Astrocyte of the spinal cord (primary cell): ENCODE measurements at regions not wholly inside any gene's neighbourhood (a gene's known extent, or its start where the extent isn't known, plus 50 kb on each side); places are given as distances from the start of the nearest gene placed in this dataset.

Experiments used
- DNase-seq: peaks from one replicate; pipeline ENCODE4 v3.0.0; 2011; ENCODE audit warnings: low read depth, low spot score
- H3K4me3 ChIP-seq: 2 replicates; pipeline ENCODE4 v1.5.1; 2011; ENCODE audit warnings: low read depth, mild to moderate bottlenecking, low read length, moderate library complexity
- CTCF ChIP-seq: IDR thresholded peaks from 2 replicates; pipeline ENCODE4 v1.5.1; 2012; ENCODE audit warnings: low read depth, mild to moderate bottlenecking, low read length, inconsistent platforms
- in situ Hi-C: cut with HindIII; loops from 2 replicates; pipeline ENCODE4 v1.10.0; 2017; ENCODE audit warnings: low sequenced_read_pairs

GRCh38 chr4:124219389-124219788 is 493.1 kb downstream of the ANKRD50 start:
- in situ Hi-C loops, result no loop called here
- TF ChIP-seq CTCF, result no peak
- DNase-seq, result no peak
- no peak overlapping the region for H3K4me3 ChIP-seq

- no peak overlapping the region for H3K4me3 ChIP-seq
- DNase-seq, result no peak
- no peak for TF ChIP-seq CTCF
- in situ Hi-C loops, result no loop called here
Measured at GRCh38 chr4:124224256-124224655, 488.3 kb downstream of the ANKRD50 start.

DNA sequence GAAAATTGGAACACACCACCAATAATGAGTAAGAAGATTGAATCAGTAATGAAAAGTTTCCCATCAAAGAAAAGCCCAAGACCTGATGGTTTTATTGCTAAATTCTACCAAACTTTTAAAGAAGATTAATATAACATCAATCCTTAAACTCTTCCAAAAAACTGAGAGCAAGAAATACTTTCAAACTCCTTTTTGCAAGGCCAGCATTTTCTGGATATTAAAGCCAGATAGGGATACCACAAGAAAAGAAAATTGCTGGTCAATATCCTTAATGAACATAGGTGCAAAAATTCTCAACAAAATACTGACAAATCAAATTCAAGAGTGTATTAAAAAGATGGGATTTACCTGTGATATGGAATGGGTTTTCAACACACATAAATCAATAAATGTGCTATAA is 484.6 kb downstream of the ANKRD50 start:
- no peak for TF ChIP-seq CTCF
- in situ Hi-C loops, result no loop called here
- no peak for DNase-seq
- H3K4me3 ChIP-seq, result no peak overlapping the region

- in situ Hi-C loops, result no loop called here
- no peak for DNase-seq
- no peak for TF ChIP-seq CTCF
- no peak overlapping the region for H3K4me3 ChIP-seq
Measured at GRCh38 chr4:124230268-124230667, 482.3 kb downstream of the ANKRD50 start.

DNA sequence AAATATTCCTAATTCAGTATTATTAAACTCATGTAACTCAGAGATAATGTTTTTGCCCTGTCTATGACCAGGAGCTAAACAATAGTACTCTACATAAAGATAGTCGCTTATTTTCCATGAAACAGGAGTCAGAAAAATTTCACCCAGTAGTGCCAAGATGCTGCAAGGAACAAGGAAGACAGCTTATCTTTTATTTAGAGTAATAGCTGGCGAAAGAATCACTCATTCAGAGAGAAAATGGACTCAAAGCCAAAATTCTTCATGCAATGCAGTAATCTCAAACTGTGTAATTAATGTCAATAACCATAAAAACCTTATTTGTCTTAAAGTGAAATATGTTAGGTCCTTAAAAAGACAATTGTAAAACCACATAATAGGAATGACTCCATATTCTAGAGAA is 477.8 kb downstream of the ANKRD50 start:
- in situ Hi-C loops, result no loop called here
- DNase-seq, result no peak
- TF ChIP-seq CTCF, result no peak
- H3K4me3 ChIP-seq, result no peak overlapping the region

DNA sequence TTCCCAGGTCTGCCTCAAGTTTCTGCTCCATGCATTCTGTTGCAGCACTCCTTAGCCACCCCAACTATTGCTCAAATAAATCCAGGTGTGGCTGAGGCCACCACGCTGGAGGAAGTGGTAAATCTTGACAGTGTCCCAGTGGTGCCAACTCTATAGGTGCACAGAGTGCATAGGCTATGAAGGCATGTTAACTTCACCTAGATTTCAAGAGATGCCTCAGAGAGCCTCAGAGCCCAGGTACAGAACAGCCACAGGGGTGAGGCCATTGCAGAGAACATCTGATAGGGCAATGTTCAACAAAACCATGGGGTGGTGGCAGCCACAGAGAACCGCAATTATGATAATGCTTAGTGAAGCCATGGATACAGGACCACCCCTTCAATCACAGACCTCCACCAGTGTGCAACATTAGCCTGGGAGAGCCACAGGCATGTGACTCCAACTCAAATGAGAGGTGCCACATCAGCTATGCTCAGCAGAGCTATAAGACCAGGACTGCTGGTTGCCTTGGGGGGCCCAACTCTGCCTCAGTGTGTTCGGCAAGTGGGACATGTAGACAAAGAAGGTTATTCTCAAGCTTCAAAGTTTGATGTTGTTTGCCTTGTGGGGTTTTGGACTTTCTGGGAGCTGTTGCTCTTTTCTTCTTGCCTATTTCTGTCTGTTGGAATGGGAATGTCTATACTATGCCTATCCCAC is 468.7 kb downstream of the ANKRD50 start:
- DNase-seq, result no peak
- H3K4me3 ChIP-seq, result no peak overlapping the region
- no peak for TF ChIP-seq CTCF
- in situ Hi-C loops, result no loop called here
